Uterus (tissue), 3 donors: ENCODE measurements at regions not wholly inside any gene's neighbourhood (a gene's known extent, or its start where the extent isn't known, plus 50 kb on each side); places are given as distances from the start of the nearest gene placed in this dataset.

Source experiments
- DNase-seq, 2 donors: peaks; one replicate each; pipeline ENCODE4 v3.0.0-alpha.2; 2019 to 2020
- H3K27ac ChIP-seq, 2 donors: fragments of 200-600 bp; sonication (generic); 1 replicate in 1 of 2; 2 replicates in 1 of 2; pipeline ENCODE4 v1.5.1; 2016 to 2018
- H3K27me3 ChIP-seq, 2 donors: fragments of 200-600 bp; sonication (generic); one replicate each; pipeline ENCODE4 v1.5.1; 2018 to 2019; ENCODE audit warnings: control low read depth in 1 of 2
- H3K36me3 ChIP-seq, 2 donors: fragments of 200-600 bp; sonication (generic); one replicate each; pipeline ENCODE4 v1.5.1; 2019; ENCODE audit warnings: control low read depth in 1 of 2
- H3K4me1 ChIP-seq, 2 donors: fragments of 200-600 bp; sonication (generic); one replicate each; pipeline ENCODE4 v1.5.1; 2018 to 2019; ENCODE audit warnings: control low read depth in 1 of 2
- H3K4me3 ChIP-seq, 2 donors: fragments of 200-600 bp; sonication (generic); 1 replicate in 1 of 2; 2 replicates in 1 of 2; pipeline ENCODE4 v1.5.1; 2018 to 2019; ENCODE audit warnings: mild to moderate bottlenecking in 1 of 2
- H3K9me3 ChIP-seq, 2 donors: fragments of 200-600 bp; sonication (generic); one replicate each; pipeline ENCODE4 v1.5.1; 2019; ENCODE audit warnings: control low read depth in 1 of 2
- POLR2A ChIP-seq, 2 donors: fragments of 450-650 bp; IDR thresholded peaks; one replicate each; pipeline ENCODE4 v1.6.1; 2016; ENCODE audit warnings: antibody characterized with exemption in 2 of 2, mild to moderate bottlenecking in 1 of 2, moderate library complexity in 1 of 2
- intact Hi-C: fragments of 100-400 bp; cut with DNase I; formaldehyde crosslinking; loops from one replicate; pipeline ENCODE4 v1.15.1; 2023; ENCODE audit warnings: low total_unique reads
- TF ChIP-seq, protein P1 (sequence below), 4 experiments: fragments of 200-600 bp in 2 of 4; fragments of 450-650 bp in 2 of 4; sonication (generic) in 2 of 4; IDR thresholded peaks; one replicate each; pipeline ENCODE4 v1.5.1; 2016 to 2019; ENCODE audit warnings: antibody characterized with exemption in 4 of 4, mild to moderate bottlenecking in 2 of 4, moderate library complexity in 1 of 4
- donor health status: DM: yes; HTN: yes; CAD: no.

DNA sequence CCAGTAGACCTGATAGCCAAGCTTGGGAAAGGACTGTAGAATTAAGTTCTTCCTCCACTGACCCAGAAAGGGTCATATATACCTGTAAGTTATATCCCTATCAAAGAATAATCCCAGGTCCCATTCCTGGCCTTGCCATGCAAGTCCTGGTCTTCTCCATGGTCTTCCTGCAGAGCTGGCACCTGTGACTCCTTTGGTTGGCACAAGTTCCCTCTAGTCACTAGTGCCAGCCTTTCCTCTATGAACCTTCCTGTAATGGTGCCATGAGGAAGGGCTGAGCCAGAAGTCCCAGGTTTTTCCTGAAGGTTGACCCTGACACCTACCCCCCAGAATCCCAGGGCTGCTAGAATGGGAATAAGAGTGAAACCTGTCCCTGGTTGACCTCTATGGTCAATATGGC, 54.1 kb upstream of the UNC5B start:
- H3K4me3 ChIP-seq: no peak overlapping the region
- H3K27me3 ChIP-seq: no peaks in the 10 kb centered on the region
- H3K36me3 ChIP-seq: no peaks in the 10 kb centered on the region
- DNase-seq: no peak
- intact Hi-C loops: no loop called here
- no peaks in the 10 kb centered on the region for H3K9me3 ChIP-seq
- no peak overlapping the region for H3K27ac ChIP-seq
- H3K4me1 ChIP-seq: no peaks in the 10 kb centered on the region
- TF ChIP-seq POLR2A (IDR thresholded peaks at IDR 0.05): no peak
- TF ChIP-seq, protein P1, sequence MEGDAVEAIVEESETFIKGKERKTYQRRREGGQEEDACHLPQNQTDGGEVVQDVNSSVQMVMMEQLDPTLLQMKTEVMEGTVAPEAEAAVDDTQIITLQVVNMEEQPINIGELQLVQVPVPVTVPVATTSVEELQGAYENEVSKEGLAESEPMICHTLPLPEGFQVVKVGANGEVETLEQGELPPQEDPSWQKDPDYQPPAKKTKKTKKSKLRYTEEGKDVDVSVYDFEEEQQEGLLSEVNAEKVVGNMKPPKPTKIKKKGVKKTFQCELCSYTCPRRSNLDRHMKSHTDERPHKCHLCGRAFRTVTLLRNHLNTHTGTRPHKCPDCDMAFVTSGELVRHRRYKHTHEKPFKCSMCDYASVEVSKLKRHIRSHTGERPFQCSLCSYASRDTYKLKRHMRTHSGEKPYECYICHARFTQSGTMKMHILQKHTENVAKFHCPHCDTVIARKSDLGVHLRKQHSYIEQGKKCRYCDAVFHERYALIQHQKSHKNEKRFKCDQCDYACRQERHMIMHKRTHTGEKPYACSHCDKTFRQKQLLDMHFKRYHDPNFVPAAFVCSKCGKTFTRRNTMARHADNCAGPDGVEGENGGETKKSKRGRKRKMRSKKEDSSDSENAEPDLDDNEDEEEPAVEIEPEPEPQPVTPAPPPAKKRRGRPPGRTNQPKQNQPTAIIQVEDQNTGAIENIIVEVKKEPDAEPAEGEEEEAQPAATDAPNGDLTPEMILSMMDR (IDR thresholded peaks at IDR 0.05): no peak

DNA sequence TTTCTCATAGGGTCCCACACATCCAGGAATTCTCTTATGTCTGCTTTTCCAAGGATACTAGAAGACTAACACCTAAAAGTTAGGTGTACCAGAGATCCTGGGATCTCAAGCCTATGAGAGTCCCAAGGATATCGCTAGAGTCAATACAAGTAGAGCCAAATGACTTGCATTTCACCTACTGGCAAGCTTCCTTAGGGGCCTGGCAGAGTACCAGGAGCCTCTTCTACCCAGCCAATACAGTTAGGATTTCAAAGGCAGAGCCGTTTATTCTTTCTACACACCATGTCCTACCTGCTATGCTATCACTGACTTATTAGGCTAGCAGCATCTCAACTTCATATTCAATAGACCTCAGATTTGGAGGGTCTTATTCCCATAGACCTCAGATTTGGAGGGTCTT, 53.5 kb upstream of the UNC5B start:
- Histone ChIP-seq H3K36me3 (no peaks in the 10 kb centered on the region), H3K9me3 (no peaks in the 10 kb centered on the region), H3K27ac (no peak overlapping the region), H3K4me3 (no peak overlapping the region), H3K27me3 (no peaks in the 10 kb centered on the region), H3K4me1 (no peaks in the 10 kb centered on the region)
- no peak for DNase-seq
- TF ChIP-seq, protein P1 (IDR thresholded peaks at IDR 0.05): no peak
- TF ChIP-seq POLR2A (IDR thresholded peaks at IDR 0.05): no peak
- intact Hi-C loops: no loop called here

DNA sequence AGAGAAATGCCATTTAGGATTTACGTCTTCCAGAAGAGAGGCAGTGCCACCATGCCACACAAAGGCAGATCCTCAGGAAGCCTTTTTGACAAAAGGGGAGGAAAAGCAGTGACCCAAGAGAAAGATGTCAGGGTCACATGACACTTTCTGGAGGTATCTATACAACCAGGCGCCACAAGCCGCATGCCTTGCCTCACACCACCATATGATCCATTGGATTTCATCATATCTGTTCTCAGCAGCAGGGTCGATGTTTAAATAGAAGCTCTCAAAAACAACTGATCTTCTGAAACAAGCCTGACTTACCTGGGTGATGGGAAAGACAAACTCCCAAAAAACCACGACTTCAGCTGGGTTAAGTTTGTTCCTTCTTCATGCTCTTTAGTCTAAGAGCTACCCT, 52.5 kb upstream of the UNC5B start:
- no peaks in the 10 kb centered on the region for H3K36me3 ChIP-seq
- TF ChIP-seq, protein P1 (IDR thresholded peaks at IDR 0.05): no peak
- TF ChIP-seq POLR2A (IDR thresholded peaks at IDR 0.05): no peak
- DNase-seq: no peak
- H3K4me1 ChIP-seq: no peaks in the 10 kb centered on the region
- H3K4me3 ChIP-seq: no peak overlapping the region
- H3K9me3 ChIP-seq: no peaks in the 10 kb centered on the region
- intact Hi-C loops: no loop called here
- no peak overlapping the region for H3K27ac ChIP-seq
- H3K27me3 ChIP-seq: no peaks in the 10 kb centered on the region

DNA sequence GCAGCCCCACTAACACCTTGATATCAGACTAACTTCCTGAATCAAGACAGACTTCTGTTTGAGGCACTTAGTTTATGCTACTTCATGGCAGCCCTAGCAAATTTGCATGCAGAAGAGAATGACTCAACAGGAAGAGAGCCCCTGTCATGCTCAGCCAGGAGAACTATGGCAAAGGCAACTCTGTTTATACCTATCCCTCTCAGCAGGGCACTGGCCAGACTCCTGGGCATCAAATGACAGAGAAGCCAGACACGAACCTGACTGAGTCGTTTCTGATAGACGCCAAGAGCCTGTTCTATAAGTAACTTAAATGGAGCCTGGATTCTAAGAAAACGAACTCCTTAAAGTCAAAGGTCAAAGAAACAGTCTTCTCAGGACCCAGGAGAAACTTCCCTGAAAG, 50.9 kb upstream of the UNC5B start:
- TF ChIP-seq POLR2A (IDR thresholded peaks at IDR 0.05): no peak
- TF ChIP-seq, protein P1 (IDR thresholded peaks at IDR 0.05): no peak
- Histone ChIP-seq H3K9me3 (no peaks in the 10 kb centered on the region), H3K4me1 (no peaks in the 10 kb centered on the region), H3K36me3 (no peaks in the 10 kb centered on the region), H3K4me3 (no peak overlapping the region), H3K27ac (no peak overlapping the region), H3K27me3 (no peaks in the 10 kb centered on the region)
- no peak for DNase-seq
- intact Hi-C loops: no loop called here
